Stimulated activated memory B cell treated with anti-CD40 and anti-IgM and Interleukin-4, amounts not matched to agents 10 μg/mL and 1 μg/mL and 100 μg/mL, for 72 hours (primary cell): ENCODE measurements at regions not wholly inside any gene's neighbourhood (a gene's known extent, or its start where the extent isn't known, plus 50 kb on each side); places are given as distances from the start of the nearest gene placed in this dataset.

ENCODE experiments used
- ATAC-seq: fragments of 150-1000 bp; cut with Tn5 transposase; 2 replicates; pipeline ENCODE4 v1.10.0; 2021
- H3K27ac Mint-ChIP-seq: one replicate; pipeline ENCODE4 v1.8.0; 2022; ENCODE audit warnings: mild to moderate bottlenecking, mixed read lengths
- H3K27me3 Mint-ChIP-seq: one replicate; pipeline ENCODE4 v1.8.0; 2022; ENCODE audit warnings: mixed read lengths
- H3K36me3 Mint-ChIP-seq: one replicate; pipeline ENCODE4 v1.8.0; 2022; ENCODE audit warnings: mixed read lengths
- H3K4me1 Mint-ChIP-seq: one replicate; pipeline ENCODE4 v1.8.0; 2022; ENCODE audit warnings: mixed read lengths
- H3K4me3 Mint-ChIP-seq: one replicate; pipeline ENCODE4 v1.8.0; 2022; ENCODE audit warnings: mild to moderate bottlenecking, moderate library complexity, mixed read lengths
- H3K9me3 Mint-ChIP-seq: one replicate; pipeline ENCODE4 v1.8.0; 2022; ENCODE audit warnings: mixed read lengths

DNA sequence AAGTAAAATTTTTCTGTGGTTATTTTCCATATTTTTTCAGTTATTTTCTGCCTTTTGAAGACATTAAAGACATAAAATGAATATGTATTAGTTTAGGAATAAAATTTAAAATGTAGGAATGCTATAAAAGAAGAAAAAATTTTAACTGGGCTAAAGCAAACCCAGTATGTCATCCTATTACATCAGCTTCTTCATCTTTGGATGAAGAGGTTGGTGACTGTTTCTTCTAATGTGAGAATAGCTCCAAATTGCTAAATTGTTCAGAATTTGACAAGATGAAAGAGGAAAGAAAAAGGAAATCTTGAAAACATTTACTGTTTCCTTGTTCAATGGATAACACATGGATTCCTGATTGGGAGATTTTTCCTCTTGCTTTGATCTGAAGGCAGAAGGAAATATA is 52.7 kb upstream of the PZP start:
- H3K27ac Mint-ChIP-seq, result no peak overlapping the region
- H3K4me3 Mint-ChIP-seq, result no peak overlapping the region
- ATAC-seq, result no peak
- H3K27me3 Mint-ChIP-seq, result no peaks in the 10 kb centered on the region
- no peaks in the 10 kb centered on the region for H3K4me1 Mint-ChIP-seq
- no peaks in the 10 kb centered on the region for H3K9me3 Mint-ChIP-seq
- H3K36me3 Mint-ChIP-seq, result no peaks in the 10 kb centered on the region

DNA sequence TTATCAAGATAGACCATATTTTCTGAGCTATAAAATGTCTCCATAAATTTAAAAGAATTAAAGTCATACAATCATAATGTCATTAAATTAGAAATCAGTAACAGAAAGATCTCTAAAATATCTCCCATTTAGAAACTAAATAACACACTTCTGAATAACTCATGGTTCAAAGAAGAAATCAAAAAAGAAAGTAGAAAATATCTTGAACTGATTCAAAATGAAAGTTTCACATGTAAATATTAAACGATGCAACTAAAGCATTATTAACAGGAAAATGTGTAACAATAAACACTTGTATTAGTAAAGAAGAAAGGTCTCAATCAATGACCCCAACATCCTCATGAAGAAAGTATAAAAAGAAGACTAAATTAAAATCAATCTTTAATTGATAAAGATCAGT is 50.5 kb upstream of the PZP start:
- H3K4me1 Mint-ChIP-seq, result no peaks in the 10 kb centered on the region
- H3K4me3 Mint-ChIP-seq, result no peak overlapping the region
- no peaks in the 10 kb centered on the region for H3K36me3 Mint-ChIP-seq
- no peak overlapping the region for H3K27ac Mint-ChIP-seq
- H3K27me3 Mint-ChIP-seq, result no peaks in the 10 kb centered on the region
- no peaks in the 10 kb centered on the region for H3K9me3 Mint-ChIP-seq
- no peak for ATAC-seq
